Hematopoietic multipotent progenitor cell treated with erythropoietin and hydrocortisone succinate and interleukin-3 and kit ligand, for 6 days (in vitro differentiated cells): ENCODE measurements at regions not wholly inside any gene's neighbourhood (a gene's known extent, or its start where the extent isn't known, plus 50 kb on each side); places are given as distances from the start of the nearest gene placed in this dataset.

ENCODE experiments used
- DNase-seq: peaks from one replicate; pipeline ENCODE4 v3.0.0-alpha.2; 2015

GRCh38 chr9:23467276-23467675 lies 358.8 kb downstream of the ELAVL2 start:
- no peak for DNase-seq

DNA sequence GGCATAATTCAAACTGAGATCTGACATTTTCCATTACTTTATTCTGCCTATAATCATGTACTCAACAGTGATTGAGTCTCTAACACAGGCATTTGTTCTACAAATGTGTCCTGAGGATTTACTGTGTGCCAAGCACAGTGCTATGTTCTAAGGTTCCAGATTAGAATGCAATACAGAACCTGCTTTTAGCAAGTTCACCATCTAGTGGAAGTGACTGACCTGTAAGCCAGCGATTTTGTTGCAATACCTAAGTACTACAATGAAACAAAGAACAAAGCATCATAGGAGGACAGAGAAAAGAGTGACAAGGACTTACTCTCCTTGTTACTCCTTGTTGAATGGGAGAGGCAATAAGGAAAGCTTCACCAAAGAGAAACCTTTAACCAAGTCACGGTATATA lies 348.1 kb downstream of the ELAVL2 start:
- DNase-seq = no peak

DNA sequence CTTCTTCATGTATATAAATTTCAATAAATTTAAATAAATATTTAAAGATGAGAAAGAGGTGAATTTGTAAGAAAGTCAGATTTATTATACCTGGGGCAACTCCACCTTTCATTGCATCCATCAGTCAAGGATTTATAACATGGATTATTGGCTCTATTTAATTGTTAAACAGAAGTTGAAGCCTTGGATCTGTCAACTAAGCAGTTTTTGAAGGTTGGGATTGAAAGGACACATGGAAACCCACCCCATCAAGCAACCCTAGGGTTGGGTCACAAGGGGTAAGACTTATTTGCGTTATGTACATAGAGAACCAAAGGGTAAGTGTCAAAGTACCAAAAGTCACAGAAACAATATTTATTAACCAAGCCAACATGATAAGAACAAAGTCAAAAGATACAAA lies 342.5 kb downstream of the ELAVL2 start:
- no peak for DNase-seq

- peak; percentile 33 for DNase-seq
Observed at GRCh38 chr9:23492126-23493002, 333.7 kb downstream of the ELAVL2 start.

DNA sequence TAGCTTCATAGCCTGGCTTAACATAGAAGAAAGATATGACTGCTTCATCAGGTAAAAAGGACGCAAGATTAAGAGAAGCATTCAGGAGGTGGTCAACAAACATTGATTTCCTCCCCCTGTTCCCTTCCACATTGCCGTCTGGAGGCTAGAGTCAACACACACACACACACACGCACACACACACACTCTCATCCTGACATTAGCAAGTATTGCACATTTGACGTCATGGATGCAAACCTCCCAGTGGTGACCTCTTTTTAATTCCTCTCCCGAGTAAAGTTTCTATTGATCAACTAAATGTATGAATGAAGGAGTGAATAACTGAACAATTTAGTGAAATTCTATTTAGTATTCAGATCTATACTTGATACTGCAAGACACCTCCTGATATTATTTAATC lies 332.8 kb downstream of the ELAVL2 start:
- no peak for DNase-seq

DNA sequence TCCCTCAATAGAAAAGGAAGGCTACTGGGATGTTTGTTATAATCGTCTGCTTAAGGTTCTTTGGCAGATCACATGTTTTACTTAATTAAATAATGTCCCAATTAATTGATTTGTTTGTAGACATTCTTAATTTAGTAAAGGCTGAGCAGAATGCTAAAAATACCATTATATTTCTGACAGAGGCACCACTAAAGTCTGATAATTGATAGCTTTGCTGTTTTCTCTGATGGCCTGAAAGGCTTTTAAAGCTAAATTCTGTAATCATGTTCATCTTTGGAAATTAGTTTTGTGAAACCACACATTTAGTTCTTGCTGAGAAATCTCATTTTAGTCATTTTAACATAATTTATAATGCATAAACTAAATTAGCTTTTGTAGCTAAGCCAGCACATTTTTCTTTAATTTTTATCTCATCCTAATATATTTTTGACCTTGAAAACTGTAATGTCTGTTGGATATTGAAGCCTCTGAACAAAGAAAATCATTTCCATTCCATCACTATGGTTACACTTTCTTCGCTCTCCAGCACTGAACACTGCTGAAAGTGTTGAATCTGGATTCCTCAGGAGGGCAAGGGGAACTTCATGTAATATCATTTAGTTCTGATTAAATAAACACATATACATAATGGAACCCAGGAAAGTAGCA lies 329.4 kb downstream of the ELAVL2 start:
- no peak for DNase-seq

DNA sequence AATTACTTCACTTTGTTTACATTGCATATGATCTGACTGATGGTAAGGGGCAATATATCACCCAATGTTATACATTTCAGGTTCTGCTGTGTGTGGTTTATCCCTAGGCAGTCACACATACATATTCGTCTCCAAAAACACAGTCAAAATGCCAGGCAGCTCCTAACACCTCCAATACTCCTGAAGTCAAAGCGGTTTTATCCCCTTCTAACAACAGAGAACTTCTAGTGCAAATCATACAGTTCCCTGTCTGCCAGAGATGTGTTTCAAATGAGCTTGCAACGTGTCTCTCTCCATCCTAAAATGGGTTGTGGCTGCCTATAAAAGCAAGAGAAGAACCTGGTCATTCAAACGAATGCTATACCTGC lies 328.9 kb downstream of the ELAVL2 start:
- DNase-seq = no peak

- DNase-seq = no peak
Observed at GRCh38 chr9:23502004-23502403, 324.0 kb downstream of the ELAVL2 start.

- DNase-seq = no peak
Observed at GRCh38 chr9:23522952-23523351, 303.1 kb downstream of the ELAVL2 start.

DNA sequence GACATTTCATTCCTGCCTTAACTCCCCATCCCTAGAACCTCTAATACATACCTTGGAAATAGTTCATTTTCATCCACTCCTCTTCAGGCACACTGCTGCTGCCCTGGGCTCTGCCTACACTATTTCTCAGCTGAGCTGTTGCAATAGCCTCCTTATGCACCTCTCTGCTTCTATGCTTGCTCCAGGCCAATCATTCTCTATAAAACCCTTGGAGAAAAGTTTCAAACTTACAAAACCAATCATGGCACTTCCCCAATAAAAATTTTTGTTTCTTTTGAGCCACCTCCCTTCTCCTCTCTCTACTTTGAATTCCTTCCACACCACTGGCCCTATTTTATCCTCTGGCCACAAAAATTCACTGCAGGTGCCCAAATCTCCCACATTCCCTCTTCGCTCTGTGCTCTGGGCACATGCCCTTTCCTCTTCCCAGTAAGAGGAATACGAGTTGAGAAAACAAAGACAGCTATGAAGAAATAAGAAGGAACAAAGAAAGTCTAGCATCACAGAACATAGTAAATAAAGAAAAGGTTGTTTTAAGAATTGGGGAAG lies 301.4 kb downstream of the ELAVL2 start:
- no peak for DNase-seq

DNA sequence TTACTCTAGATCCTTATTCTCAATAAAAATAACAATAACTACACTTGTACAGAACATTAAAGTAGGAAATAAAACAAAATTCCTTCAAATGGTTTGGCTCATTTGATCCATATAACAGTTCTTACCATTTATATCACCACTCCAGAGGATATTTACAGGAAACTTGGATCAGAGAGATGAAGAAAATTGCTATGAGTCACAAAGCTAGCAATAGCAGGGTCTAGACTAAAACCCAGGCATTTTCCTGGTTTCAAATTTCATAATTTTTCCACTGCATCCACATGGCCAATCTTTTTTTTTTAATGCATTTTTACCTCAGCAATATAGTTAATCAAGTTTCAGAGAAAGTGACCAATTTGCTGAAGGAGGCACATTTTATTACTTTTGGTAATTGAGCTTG lies 299.2 kb downstream of the ELAVL2 start:
- no peak for DNase-seq

DNA sequence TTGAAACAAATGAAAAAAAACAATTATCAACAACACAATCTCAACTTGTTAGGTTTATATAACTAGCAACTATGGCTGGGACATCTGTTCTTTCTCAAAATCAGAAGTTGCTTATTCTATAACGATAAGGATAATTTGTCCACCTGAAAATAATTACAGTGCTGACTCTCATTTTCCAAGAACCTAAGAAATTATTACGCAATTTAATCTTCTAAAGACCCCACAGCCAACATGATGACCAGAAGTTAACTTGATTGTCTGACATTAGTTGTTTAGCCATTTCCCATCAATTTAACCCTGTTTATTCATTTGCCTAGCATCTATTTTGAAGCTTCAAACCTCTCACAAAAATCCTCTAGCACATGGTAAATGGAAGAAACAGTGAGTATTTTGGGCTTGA lies 293.8 kb downstream of the ELAVL2 start:
- no peak for DNase-seq

GRCh38 chr9:23537192-23538066 lies 288.6 kb downstream of the ELAVL2 start:
- no peak for DNase-seq

- no peak for DNase-seq
Observed at GRCh38 chr9:23538067-23538402, 288.0 kb downstream of the ELAVL2 start.

- no peak for DNase-seq
Observed at GRCh38 chr9:23538461-23539003, 287.5 kb downstream of the ELAVL2 start.

- DNase-seq = no peak
Observed at GRCh38 chr9:23539311-23539710, 286.7 kb downstream of the ELAVL2 start.

GRCh38 chr9:23541976-23542375 lies 284.1 kb downstream of the ELAVL2 start:
- no peak for DNase-seq

GRCh38 chr9:23542438-23542837 lies 283.6 kb downstream of the ELAVL2 start:
- no peak for DNase-seq

DNA sequence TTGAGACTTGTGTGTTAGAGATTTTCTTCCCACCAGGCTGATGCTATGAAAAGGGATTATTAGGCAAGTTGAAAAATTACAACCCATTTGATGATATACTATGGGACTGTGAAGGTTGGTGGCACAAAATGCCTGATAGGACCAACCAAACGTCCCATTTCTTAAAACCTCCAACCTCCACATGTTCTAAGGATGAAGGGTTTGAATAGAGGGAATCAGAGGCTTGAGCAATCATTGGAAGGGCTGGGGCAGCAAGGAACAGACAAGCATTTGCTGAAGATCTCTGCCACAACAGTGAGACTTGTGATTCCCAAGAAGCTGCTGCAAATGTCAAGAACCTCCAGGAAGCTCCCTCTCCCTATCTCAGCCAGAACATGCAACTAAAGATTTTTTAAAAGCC lies 283.1 kb downstream of the ELAVL2 start:
- DNase-seq = no peak

DNA sequence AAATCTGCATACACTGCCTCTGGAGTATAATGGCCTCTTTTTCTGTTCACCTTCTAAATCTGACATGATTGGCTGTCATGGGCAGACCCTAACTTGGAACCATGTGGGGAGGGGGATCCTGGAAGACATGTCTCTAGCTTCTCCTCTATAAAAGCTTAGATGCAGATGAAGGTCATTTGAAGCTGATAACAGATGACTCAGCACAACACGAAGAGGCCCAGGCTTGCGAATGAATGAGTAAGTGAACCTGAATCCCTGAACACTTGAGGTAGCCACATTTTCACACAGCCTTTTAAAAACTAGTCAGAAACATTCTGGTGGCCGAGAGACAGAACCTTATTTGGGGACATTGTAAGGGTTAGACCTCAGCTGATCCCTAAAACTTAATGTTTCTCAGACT lies 282.6 kb downstream of the ELAVL2 start:
- DNase-seq = no peak

DNA sequence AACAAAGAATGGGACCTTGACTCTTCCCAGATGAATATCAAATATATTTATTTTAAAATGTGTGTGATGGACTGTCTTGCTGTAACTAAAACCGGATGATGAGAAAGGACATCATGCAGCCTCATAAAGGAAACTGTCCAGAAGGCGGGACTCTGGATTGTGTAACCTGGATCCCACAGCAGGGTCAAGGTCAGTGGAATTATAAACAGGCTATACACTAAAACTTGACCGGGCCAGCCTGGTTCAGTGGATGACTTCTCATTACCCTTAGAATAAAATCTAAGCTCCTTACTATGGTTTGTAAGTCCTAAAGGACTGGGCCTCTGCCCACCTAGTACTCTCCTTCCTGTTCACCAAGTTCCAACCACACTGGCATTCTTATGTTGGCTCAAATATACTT lies 280.3 kb downstream of the ELAVL2 start:
- no peak for DNase-seq

- DNase-seq = no peak
Observed at GRCh38 chr9:23551311-23551721, 274.7 kb downstream of the ELAVL2 start.
